ENCODE measurements at regions not wholly inside any gene's neighbourhood (a gene's known extent, or its start where the extent isn't known, plus 50 kb on each side); places are given as distances from the start of the nearest gene placed in this dataset.

DNA sequence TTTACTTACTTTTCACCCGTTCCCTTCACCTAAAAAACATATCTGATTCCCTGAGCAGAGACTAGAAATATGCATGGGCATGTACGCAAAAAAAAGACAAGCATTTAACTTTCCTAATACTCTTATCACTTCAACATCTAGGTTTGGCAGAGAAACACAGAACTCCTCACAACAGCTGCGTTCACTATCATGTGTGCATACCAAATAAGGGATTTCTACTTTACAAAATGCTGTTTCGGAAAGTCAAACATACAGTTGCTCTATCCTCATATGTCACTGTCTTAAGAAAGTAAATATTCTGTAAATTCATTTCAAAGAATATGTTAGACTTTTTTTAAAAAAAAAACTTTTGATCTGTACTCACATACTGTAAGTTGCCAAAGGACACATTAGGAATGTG, 65.1 kb upstream of the CBLB start:
- TF ChIP-seq, protein P1, sequence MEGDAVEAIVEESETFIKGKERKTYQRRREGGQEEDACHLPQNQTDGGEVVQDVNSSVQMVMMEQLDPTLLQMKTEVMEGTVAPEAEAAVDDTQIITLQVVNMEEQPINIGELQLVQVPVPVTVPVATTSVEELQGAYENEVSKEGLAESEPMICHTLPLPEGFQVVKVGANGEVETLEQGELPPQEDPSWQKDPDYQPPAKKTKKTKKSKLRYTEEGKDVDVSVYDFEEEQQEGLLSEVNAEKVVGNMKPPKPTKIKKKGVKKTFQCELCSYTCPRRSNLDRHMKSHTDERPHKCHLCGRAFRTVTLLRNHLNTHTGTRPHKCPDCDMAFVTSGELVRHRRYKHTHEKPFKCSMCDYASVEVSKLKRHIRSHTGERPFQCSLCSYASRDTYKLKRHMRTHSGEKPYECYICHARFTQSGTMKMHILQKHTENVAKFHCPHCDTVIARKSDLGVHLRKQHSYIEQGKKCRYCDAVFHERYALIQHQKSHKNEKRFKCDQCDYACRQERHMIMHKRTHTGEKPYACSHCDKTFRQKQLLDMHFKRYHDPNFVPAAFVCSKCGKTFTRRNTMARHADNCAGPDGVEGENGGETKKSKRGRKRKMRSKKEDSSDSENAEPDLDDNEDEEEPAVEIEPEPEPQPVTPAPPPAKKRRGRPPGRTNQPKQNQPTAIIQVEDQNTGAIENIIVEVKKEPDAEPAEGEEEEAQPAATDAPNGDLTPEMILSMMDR (conservative IDR thresholded peaks at IDR 0.05), result no peak
- no peak for TF ChIP-seq ZFX (IDR thresholded peaks at IDR 0.05)
